CD4-positive, alpha-beta T cell treated with Interleukin-12 subunit alpha and Interleukin-12 subunit beta, for 1 hour (primary cell): ENCODE measurements at regions not wholly inside any gene's neighbourhood (a gene's known extent, or its start where the extent isn't known, plus 50 kb on each side); places are given as distances from the start of the nearest gene placed in this dataset.

Experiments used
- DNase-seq: peaks from one replicate; pipeline ENCODE4 v3.0.0-alpha.2; 2020

- DNase-seq: no peak
These were observed 193.4 kb upstream of the KIRREL3 start for GRCh38 chr11:127193950-127194349.

DNA sequence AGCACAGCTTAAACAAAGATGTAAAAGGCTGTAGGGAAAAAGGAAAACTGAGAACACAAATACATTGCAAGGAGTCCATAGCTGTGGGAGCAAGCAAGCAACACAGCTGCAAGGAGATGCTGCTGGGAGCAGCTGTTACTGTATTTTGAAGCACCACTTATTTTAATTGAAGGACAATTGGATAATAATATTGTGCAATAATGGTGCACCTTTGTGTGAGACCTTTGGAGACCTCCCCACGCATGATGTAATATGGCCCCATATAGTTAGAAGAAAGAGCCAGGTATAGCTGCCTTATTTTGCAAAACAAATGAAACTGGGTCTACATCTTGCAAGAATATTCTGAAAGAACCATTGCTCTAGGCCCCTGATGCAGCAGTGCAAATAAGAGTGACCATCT lies 191.1 kb upstream of the KIRREL3 start:
- DNase-seq: no peak

DNA sequence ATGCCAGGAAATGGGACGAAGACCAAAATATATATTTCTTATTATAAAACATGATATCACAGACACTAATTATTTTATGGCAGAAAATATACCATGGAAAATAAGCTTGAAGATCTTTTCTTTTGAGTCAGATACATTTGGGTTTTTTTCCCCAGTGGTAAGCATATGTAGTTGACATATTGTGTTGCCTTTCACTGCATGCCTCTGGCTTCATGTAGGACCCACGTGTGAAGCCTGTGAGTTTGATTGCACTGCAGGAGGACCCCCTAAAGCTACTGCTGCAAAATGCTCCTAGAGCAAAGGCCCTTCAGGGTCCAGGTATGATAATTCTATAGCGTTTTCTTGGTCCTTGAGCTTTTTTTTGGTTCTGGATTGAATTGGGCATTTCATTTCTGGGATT lies 190.7 kb upstream of the KIRREL3 start:
- DNase-seq: no peak

DNA sequence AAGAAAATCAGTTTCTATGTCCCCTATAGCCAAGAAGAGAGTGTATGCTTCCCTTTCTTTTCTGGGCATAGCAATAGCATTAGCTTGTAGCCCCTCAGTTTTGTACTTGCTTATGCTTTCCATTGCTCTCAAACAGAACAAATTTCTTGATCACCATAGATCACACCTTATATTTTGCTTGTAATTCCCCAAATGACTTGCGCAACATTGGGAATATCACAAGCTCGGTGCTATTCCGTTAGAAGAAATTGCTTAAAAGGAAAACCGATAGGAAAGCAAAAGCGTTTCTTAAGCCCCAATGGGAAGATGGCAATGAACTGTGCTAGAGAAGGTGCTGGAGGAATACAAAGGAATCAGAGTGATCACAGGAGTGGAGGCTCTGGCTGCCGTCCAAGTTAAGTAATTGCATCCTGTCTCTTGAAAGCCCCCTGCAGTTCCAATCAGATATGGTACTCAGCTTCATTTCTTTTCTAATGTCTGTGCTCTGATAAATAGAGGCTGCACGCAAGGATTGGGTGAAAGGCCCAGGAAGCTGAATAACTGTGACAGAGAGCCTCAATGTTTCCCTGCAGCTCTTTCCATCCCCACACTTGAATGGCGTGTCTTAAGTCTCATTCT lies 182.1 kb upstream of the KIRREL3 start:
- no peak for DNase-seq

DNA sequence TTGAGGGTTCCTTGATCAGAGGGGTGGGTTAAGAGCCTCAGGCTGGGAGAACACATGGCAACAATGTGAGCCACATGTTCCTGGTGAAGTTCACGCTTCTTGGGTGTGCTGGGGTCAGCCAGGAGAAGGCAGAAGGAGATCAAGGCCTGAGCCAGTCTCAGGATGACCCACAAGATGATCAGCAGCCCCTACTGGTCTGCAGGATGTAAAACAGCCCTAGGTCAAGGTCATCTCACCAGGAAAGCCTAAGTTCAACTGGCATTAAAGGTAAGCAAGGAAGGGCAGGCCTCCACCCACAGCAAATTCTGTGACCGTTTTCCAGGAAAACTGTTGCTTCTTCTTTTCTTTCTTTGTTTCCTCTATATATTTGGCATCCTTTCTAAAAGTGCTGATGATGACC lies 156.7 kb upstream of the KIRREL3 start:
- DNase-seq: no peak

DNA sequence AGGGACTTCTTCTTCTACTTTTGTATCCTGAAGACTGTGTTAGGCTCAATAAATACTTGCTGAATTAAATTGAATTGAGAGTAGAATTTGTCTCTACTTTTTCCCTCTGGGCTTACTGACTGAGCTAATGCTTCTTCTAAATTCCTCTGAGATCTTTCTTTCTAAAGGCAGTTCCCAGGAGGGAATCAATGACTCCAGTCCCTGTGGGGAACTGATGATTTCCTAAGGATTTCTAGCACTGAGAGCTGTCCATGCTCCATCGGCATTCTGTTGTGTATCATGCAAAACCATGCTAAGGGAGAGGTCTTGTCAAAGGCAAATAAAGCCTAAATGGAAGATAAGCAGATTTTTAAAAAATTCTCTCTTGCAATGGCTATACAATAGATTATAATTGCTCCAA lies 148.8 kb upstream of the KIRREL3 start:
- no peak for DNase-seq

- DNase-seq: no peak
These were observed 142.7 kb upstream of the KIRREL3 start for GRCh38 chr11:127143251-127143650.

DNA sequence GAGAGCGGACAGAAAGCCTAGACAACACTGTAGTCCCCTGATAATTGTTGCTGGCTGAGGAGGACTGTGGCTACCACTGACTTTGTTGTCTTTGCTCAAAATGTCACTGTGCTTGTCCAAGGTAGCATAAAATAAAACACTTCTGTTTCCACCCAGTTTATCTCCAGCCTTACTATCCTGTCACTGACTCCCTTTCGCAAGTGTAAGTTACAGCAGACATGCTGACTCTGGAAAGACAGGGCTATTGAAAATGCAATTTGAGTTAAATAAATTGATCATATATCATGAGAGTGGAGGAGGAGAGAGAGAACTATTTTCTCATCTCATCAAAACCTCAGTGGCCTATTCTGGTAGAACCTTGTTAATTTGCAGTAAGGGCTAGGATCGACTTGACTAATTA lies 138.0 kb upstream of the KIRREL3 start:
- DNase-seq: no peak

DNA sequence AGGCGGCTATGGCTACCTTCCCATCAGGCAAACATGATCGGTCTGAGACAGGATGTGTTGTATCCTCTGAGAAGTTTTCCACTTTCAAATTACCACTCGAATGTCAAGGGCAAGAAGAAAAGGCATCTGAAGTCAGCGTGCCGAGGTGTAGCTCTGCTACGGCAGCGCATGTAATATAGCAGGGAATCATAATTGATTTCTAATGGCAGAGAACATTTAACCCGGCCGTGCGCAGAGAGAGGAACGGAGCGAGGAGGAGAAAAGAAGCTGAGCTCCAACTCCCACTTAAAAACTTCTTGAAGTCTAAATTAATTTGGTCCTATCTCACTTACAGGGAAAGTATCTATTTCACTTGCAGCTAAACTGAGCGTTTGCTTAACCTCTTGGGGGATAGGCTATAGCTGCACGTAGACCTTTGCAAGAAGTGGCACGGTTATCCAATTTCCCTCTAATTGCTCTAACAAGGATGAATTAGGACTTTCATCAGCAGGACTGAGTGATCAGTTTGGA lies 137.3 kb upstream of the KIRREL3 start:
- DNase-seq: no peak

- DNase-seq: no peak
These were observed 135.9 kb upstream of the KIRREL3 start for GRCh38 chr11:127136438-127136837.

DNA sequence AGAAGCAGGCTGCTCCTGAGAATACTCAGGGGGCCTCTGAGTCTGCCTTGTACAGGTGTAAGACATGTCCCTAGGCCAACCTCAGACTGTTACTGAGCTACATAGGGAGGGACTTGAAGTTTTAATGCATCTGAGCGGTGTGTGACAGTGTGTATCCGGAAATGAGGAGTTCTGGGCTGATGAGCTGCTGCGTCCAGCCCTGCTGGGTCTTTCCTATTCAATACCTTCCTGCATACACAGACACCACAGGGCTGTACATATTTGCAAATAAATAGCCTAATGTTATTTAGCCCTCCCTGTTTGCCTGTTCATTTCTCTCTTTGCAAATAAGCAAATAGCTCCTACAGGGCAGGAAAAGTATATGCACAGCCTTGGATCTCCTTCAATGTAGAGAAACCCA lies 134.7 kb upstream of the KIRREL3 start:
- DNase-seq: no peak

GRCh38 chr11:127133061-127133460 lies 132.5 kb upstream of the KIRREL3 start:
- no peak for DNase-seq

DNA sequence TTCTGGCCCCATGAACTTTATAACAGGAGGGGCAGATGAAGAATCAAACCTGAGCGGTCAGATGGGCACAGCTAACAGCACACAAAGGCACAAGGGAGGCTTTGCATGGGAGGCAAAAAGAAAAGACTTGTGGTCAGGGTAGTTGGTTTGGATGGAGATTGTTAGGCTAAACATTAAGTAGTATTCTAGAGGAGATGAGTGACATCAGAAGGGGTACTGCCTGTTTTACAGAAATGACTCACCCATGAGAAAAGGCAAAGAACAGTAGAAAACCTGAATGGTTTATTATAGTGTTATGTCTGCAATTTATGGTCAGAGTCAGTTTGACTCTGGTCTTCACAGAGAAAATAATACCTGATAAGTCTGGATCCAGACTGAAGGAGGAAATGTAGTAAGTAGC lies 129.8 kb upstream of the KIRREL3 start:
- no peak for DNase-seq

DNA sequence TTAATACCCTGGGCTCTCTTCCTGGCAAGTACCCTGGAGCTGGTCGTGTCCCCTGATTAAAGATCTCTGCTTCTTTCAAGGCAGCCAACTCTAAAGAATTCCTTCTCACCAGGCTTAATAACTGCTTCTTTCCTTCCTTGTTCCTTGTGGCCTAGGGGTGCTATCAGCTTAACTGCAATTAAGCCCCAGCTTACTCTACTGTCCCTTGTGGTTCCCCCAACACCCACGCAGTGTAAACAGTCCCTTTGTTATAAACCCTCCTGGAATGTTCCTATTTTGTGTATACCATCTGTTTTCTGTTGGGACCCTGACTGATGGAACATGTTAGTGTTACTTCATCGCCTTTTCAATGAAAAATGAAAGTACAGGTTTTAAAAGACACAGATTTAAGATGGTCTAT lies 126.4 kb upstream of the KIRREL3 start:
- no peak for DNase-seq

DNA sequence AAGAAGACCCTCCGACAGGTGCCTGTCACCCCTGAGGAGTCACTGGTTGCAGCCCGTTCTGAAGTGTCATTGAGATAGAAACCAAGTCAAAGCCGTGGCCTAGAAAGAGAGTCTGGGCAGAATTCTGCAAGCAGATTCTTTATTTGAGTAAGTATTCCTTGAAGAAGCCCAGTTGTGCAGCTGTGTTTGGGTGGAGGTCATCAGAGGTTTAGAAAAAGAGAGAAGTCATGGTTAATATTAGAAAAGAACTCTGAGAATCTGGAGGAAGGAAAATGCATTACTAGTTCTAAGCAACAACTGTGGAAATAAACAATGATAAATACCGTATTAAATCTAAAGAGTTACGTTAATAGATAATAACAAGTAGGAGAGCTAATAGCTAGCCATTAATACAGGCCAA lies 118.8 kb upstream of the KIRREL3 start:
- DNase-seq: no peak

DNA sequence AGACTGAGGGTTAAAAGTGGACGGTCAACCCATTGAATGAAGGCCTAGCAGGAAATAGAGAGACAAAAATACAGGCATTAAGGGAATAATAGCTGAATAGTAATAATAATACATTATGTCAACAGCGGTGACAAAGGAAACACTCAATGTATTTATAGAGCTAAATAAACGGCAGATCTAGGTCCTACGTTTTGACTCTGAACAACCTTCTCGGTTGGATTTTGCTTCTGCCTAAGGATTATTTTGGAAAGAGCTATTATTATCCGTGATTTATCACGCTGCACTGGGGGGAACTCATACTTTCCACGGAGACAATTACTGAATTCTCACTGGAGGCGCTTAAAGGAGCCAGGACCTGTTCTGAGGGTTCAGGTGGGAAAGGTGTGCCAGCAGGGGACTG lies 118.2 kb upstream of the KIRREL3 start:
- no peak for DNase-seq

DNA sequence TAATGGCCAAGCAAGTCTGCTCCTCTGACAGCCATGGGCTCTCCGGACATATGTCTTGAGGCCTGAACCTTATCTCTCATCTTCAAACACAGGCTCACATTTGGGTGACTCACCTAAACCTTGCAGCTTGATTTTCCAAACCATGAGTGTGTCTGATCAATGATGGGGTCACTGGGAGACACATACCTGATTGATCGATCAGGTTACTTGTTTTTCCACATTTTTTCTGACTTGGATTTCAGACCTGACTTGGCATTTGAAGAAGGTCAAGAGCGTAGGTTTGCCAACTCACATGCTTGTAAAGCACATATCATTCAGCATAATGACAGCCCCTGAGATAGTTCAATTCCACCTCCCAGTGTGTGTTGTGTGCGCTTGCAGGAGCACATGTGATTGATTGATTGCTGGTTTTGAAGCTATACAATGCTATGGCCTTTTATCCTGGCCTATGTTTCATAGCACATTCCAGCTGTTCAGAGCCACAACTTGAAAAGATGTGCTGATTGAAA lies 116.7 kb upstream of the KIRREL3 start:
- no peak for DNase-seq

DNA sequence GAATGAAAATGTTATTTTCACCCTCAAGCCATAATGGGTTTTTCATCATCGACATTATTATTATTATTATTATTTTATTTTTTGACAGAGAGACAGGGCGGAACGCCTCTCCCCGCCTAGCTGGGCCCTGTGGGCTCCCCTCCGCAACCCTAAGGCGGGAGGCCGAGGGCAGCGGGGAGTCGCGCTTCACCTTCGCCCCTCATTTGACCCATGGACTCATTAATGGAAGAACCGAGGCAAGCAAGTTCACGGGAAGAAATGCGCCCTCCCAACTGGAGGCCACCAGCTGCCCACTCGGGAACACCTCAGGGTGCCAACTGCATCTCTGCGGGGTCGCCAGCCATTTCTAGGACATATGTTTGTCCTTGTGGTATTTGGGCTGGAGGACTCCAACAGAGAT lies 115.3 kb upstream of the KIRREL3 start:
- DNase-seq: no peak

- DNase-seq: no peak
These were observed 113.5 kb upstream of the KIRREL3 start for GRCh38 chr11:127114035-127114434.

DNA sequence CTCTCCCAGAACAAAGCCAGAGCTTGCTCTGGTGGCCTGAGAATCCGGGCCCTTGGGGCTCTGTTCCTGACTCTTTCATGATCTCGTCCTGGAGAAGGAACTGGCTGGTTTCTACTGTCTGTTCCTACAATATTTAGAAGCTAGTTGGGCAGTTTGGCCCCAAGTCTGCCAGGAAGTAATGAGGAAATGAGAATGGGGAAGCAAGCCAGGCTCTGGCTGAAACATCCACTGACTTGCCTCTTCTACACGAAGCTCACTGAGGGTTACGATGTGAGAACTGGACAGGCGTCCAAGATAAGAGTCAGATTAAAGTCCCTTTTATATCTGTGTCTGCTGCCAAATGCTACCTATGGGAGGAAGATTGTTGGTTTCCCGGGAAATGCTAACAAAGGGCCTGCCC lies 110.0 kb upstream of the KIRREL3 start:
- no peak for DNase-seq

DNA sequence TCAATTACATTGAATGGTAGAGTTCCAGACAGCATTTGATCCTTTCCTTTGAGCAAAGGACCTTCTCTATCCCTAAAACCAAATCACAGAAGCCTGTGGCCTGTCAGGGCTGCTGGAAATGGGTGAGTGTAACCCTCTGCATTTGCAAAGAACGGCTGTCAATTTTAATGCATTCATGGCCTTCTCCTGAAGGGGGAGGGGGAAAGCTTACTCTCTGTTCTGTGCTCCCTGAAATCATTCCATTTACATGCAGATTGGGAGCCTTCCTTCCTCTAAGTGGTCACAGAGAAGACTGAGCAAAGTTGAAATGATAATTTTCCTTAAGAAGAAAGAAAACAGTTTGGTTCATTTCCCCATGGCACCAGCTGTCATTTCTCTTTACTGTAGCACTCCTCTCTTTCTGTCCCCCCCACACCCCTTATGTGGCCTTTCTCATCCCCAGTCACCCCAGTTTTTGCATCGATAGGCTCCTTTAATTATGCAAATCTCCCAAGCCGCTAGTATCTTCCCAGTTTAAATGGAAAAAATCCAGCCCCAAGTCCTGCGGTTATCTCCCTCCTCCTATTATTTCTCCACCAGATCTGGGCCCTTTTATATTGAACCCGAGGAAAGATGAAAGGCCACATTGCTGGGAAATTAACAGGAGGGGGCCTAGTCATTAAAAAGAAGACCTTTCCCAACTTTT lies 109.4 kb upstream of the KIRREL3 start:
- DNase-seq: no peak

- no peak for DNase-seq
These were observed 108.3 kb upstream of the KIRREL3 start for GRCh38 chr11:127108838-127109237.

- no peak for DNase-seq
These were observed 106.4 kb upstream of the KIRREL3 start for GRCh38 chr11:127106938-127107337.
